Activated CD4-positive, alpha-beta T cell treated with anti-CD3 and anti-CD28 coated beads, Interleukin-2, amount 50 U/mL, for 48 hours (primary cell): ENCODE measurements at regions not wholly inside any gene's neighbourhood (a gene's known extent, or its start where the extent isn't known, plus 50 kb on each side); places are given as distances from the start of the nearest gene placed in this dataset.

ENCODE experiments used
- DNase-seq, 2 experiments: peaks; one replicate each; pipeline ENCODE4 v3.0.0-alpha.2; 2020

GRCh38 chr3:181050738-181051137, 61.2 kb upstream of the DNAJC19 start:
- no peak for DNase-seq

- no peak for DNase-seq
Observed at GRCh38 chr3:181040030-181040429, 50.5 kb upstream of the DNAJC19 start.
